ENCODE measurements at regions not wholly inside any gene's neighbourhood (a gene's known extent, or its start where the extent isn't known, plus 50 kb on each side); places are given as distances from the start of the nearest gene placed in this dataset.

DNA sequence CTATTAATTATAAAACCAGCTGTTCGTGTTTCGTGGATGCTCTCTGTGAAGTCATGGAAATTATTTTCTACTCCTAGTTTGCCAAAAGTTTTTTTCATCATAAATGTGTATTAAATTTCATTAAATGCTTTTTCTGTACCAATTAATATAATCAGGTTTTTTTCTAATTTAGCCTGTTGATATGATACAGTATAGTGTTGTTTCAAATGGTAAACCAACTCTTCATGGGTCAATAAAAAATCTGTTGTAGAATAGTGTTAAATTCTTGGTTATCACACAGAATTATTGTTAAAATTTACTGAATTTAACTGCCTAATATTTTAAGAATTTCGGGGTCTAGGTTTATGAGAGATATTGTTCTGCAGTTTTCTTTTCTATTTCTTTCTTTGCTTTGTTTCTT, 505.9 kb upstream of the MANEA start:
- Histone ChIP-seq H3K36me3 (no peaks in the 10 kb centered on the region), H3K27ac (no peak overlapping the region)
- no peak for TF ChIP-seq Cebpa-rat (IDR thresholded peaks at IDR 0.05)

DNA sequence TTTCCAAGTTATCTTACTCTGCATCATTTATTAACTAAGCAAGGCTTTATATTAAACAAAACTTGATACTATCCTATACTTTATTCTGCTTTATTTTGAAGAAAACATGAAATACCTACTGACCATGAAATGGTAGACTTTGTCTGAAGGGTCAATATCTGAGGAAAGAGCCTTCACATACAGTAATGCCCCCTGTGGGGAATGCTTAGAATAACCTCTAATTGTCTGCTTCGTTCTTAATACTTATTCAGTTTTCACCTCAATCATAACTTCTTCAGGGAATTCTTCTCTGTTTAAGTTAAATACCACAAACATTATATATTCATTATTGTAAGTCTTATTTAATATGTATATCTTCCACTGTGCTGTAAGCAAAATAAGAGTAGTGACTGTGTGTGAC, 498.9 kb upstream of the MANEA start:
- Histone ChIP-seq H3K4me3 (no peak overlapping the region), H3K9ac (no peak overlapping the region), H4K20me1 (no peaks in the 10 kb centered on the region), H3K36me3 (no peaks in the 10 kb centered on the region), H3K27ac (no peak overlapping the region), H3K4me1 (no peaks in the 10 kb centered on the region), H3K9me3 (no peaks in the 10 kb centered on the region), H3K27me3 (no peaks in the 10 kb centered on the region), H3K4me2 (no peak overlapping the region)
- no peak for TF ChIP-seq Cebpa-rat (IDR thresholded peaks at IDR 0.05)

More for the DNA sequence above, 505.9 kb upstream of the MANEA start:
- H4K20me1 ChIP-seq, result no peaks in the 10 kb centered on the region
- no peak overlapping the region for H3K4me3 ChIP-seq
- H3K4me1 ChIP-seq, result no peaks in the 10 kb centered on the region
- H3K9ac ChIP-seq, result no peak overlapping the region
- no peak overlapping the region for H3K4me2 ChIP-seq
- no peaks in the 10 kb centered on the region for H3K9me3 ChIP-seq
- no peaks in the 10 kb centered on the region for H3K27me3 ChIP-seq

DNA sequence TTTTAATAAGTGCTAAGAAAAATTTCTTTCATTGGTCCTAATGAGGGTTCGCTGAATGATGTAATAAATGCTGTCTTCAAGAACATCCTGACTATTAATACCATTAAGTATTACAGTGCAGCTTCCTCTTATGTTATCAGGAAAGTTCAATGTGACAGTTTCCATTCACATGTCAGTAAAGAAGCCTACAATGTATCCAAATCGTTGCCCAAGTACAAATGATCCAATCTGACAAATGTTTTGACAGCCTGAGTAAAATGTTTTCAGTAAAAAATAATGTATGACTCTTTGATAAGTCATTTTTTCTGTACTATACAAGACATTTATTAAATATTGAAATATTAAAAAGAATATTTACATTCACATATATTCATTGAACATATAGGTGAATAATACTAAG, 496.1 kb upstream of the MANEA start:
- Histone ChIP-seq H3K36me3 (no peaks in the 10 kb centered on the region), H3K27me3 (no peaks in the 10 kb centered on the region), H3K4me2 (no peak overlapping the region), H3K9me3 (0 out of 2 replicates have a peak, but pooled peaks cover 6% of the 10 kb centered on the region), H3K4me1 (no peaks in the 10 kb centered on the region), H4K20me1 (no peaks in the 10 kb centered on the region), H3K9ac (no peak overlapping the region), H3K4me3 (no peak overlapping the region), H3K27ac (no peak overlapping the region)
- no peak for TF ChIP-seq Cebpa-rat (IDR thresholded peaks at IDR 0.05)

DNA sequence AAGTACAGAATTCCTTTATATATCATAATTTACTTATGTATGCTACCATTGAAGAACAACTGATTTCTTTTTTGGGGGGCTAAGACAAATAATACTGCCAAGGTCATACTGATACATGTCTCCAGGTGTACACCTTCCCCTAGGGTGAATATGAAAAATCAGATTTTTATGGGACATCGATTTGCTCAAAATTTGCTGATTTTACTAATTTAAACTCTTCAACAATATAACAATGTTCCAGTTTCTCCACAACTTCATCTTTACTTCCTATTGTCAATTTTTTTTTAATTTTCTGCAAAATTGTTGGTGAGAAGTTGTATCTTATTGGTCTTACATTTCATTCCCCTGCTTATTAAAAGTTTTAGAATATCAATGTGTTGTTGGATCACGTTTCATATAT, 495.4 kb upstream of the MANEA start:
- Histone ChIP-seq H3K9ac (no peak overlapping the region), H3K9me3 (0 out of 2 replicates have a peak, but pooled peaks cover 6% of the 10 kb centered on the region), H3K4me3 (no peak overlapping the region), H4K20me1 (no peaks in the 10 kb centered on the region), H3K4me1 (no peaks in the 10 kb centered on the region), H3K36me3 (no peaks in the 10 kb centered on the region), H3K27ac (no peak overlapping the region), H3K27me3 (no peaks in the 10 kb centered on the region), H3K4me2 (no peak overlapping the region)
- TF ChIP-seq Cebpa-rat (IDR thresholded peaks at IDR 0.05), result no peak

DNA sequence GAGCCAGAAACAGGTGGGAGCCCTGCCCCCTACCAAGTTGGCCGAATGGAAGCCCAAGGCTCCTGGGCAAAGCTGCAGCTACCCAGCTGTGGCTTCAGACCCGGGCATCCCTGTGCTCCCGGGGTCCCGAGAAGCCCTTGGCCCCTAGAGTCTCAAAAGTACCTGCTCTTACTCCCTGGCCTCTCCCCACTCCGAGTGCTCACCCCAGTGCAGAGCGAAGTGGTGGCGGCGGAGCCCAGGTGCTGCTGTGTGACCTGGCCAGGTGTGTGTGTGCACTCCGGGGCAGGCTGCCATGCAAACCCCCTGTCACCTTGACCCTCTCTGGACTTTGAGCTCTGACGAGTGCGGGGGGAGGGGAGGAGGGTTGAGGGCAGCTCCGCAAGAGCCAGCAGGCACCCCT, 493.8 kb upstream of the MANEA start:
- Histone ChIP-seq H3K27ac (no peak overlapping the region), H3K4me2 (no peak overlapping the region), H3K4me3 (no peak overlapping the region), H3K9ac (no peak overlapping the region), H3K9me3 (0 out of 2 replicates have a peak, but pooled peaks cover 6% of the 10 kb centered on the region), H4K20me1 (no peaks in the 10 kb centered on the region), H3K27me3 (no peaks in the 10 kb centered on the region), H3K36me3 (no peaks in the 10 kb centered on the region), H3K4me1 (no peaks in the 10 kb centered on the region)
- no peak for TF ChIP-seq Cebpa-rat (IDR thresholded peaks at IDR 0.05)

DNA sequence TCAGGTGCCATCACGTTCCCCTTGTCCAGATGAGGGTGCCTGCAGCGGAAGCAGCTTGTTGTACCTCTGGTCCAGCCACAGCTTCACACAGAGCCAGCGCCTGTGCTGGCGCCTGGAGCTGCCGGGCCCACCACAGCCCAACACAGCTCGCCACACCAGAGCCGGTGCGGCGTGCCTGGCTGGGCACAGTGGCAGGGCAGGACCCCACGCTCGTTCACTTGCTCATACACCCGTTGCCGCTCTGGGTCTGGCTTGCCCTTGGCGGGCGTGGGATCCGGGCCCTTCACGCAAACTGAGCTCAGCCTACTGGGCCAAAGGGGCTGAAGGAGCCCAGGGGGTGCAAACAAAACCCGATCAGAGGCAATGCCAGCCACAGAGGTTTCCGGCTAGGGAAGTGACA, 492.5 kb upstream of the MANEA start:
- no peak overlapping the region for H3K27ac ChIP-seq
- no peaks in the 10 kb centered on the region for H4K20me1 ChIP-seq
- no peak overlapping the region for H3K4me2 ChIP-seq
- H3K9ac ChIP-seq, result no peak overlapping the region
- TF ChIP-seq Cebpa-rat (IDR thresholded peaks at IDR 0.05), result no peak
- H3K36me3 ChIP-seq, result no peaks in the 10 kb centered on the region
- no peak overlapping the region for H3K4me3 ChIP-seq
- no peaks in the 10 kb centered on the region for H3K27me3 ChIP-seq
- H3K4me1 ChIP-seq, result no peaks in the 10 kb centered on the region
- H3K9me3 ChIP-seq, result 0 out of 2 replicates have a peak, but pooled peaks cover 6% of the 10 kb centered on the region

DNA sequence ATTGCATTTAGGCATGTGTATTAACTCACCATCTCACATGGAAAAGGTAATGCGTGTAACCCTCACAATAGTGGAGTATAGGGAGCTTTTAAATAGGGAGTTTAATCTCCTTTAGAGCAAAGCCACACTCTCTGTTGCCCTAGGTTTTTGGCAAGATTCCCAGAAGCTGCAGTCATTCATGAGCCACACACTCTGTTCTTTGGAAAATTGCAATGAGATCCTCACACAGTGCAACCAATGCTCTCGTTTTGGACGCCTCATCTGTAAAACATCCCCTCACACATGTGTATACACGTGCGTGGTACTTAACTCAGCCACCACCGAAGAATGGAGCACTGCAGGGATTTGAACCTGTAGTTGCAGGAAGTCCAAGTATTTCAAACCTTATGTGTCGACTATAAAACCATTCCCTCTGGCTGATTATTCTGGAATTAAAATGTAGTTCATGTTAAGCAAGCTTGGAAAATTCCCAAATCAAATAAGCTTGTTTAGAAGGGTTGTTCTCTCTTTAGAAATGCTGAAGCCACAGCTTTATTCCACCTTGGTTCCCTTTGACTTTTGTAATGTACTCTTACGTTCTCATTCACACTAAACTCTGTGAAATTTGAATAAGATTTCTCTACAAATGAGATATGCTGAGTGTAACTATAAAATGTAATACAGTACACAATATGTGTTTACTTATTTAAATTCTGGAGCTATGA, 489.8 kb upstream of the MANEA start:
- Histone ChIP-seq H3K27ac (no peak overlapping the region), H3K9ac (no peak overlapping the region), H4K20me1 (no peaks in the 10 kb centered on the region), H3K27me3 (no peaks in the 10 kb centered on the region), H3K4me1 (no peaks in the 10 kb centered on the region), H3K9me3 (0 out of 2 replicates have a peak, but pooled peaks cover 6% of the 10 kb centered on the region), H3K36me3 (no peaks in the 10 kb centered on the region), H3K4me2 (no peak overlapping the region), H3K4me3 (no peak overlapping the region)
- no peak for TF ChIP-seq Cebpa-rat (IDR thresholded peaks at IDR 0.05)

DNA sequence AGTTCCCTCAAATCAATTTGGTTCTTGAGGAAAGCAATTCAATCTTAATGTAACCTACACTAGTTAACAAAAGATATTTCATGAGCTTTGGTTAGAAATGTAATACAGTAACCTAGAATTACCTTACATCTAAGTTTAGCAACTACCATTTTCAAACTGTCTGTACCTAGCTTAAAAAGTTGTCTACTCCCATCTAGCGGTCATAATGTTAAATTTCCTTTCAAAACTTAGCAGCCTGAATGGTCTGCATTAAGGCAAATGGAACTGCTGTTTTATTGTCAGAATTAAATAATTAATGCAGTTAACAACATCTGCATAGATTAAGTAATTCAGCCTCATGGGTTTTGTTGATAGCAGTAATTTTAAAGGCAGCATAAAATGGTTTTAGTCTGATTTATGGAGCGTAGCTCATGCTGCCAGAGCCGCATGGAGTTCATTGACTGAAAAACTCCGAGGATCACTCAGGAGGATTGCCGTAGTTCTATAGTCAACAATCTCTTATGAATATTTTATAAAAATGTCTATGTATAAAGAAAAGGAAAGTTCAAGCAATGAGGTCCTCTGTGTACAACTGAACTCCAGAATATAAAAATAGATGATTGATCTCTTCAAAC, 485.4 kb upstream of the MANEA start:
- Histone ChIP-seq H3K4me1 (no peaks in the 10 kb centered on the region), H3K27me3 (no peaks in the 10 kb centered on the region), H3K4me3 (no peak overlapping the region), H4K20me1 (no peaks in the 10 kb centered on the region), H3K36me3 (no peaks in the 10 kb centered on the region), H3K4me2 (no peak overlapping the region), H3K9ac (no peak overlapping the region), H3K9me3 (no peaks in the 10 kb centered on the region), H3K27ac (no peak overlapping the region)
- TF ChIP-seq Cebpa-rat (IDR thresholded peaks at IDR 0.05), result no peak

DNA sequence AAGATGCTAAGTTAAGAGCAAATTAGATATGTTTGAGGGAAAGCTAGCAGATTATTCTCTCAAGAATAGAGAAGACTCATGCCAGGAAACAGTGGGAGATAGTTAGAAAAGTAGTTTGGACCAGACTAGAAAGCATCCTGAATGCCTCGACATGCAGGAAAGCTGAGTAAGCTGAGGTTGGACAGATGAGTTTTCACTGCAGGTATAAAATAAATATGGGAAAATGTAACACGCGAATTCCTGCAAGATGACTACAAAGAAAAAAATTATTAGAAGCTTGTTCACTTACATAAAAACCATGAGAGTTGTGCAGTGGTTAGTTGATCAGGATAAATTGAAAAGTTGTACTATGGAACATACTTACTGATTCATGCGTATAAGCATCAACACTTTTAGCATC, 484.2 kb upstream of the MANEA start:
- H3K36me3 ChIP-seq, result no peaks in the 10 kb centered on the region
- no peak overlapping the region for H3K9ac ChIP-seq
- H3K4me2 ChIP-seq, result no peak overlapping the region
- H3K4me1 ChIP-seq, result no peaks in the 10 kb centered on the region
- no peak for TF ChIP-seq Cebpa-rat (IDR thresholded peaks at IDR 0.05)
- no peak overlapping the region for H3K27ac ChIP-seq
- H3K27me3 ChIP-seq, result no peaks in the 10 kb centered on the region
- H3K4me3 ChIP-seq, result no peak overlapping the region
- no peaks in the 10 kb centered on the region for H4K20me1 ChIP-seq
- H3K9me3 ChIP-seq, result no peaks in the 10 kb centered on the region

DNA sequence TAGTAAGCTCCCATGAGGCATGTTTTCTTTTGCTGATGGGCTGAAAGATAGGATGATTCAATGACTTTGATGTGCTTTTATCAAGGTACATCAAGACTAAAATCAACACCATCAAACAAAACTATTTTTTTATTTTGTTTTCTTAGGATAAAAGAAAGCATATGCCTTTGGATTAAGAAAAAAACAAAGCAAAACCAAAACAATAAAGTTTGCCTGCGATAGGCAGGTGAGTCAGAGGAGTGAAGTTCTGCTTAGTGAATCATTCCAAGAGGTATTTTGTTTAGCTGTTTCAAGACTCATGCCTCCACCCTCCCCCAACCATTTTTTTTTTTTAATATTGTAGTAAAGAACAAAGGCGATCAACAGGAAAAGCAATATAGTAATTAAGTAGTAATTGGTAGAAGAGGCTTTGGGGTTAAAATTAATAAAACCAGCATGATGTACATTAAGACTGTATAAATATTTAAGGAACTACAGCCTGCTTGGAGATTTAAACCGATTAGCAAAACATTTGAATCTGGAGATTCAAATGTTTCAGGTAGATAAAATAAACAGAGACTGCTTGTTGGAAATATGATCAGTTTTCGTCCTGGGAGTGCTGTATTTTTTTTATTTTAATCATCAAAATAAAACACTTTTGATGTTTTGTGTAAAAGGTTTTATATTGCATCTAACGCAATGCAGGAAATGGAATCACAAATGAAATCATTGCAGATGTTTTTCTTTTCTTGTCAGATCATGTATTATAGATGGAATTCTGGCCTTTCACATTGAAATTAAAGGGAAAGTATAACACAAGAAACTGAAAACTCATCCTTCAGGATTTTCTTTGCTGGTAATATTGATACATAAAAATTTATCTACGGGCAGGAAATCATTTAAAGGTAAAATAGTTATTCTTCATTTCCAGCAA, 482.3 kb upstream of the MANEA start:
- Histone ChIP-seq H3K9ac (no peak overlapping the region), H3K27ac (no peak overlapping the region), H3K4me3 (no peak overlapping the region), H3K4me1 (no peaks in the 10 kb centered on the region), H4K20me1 (no peaks in the 10 kb centered on the region), H3K36me3 (no peaks in the 10 kb centered on the region), H3K9me3 (no peaks in the 10 kb centered on the region), H3K27me3 (no peaks in the 10 kb centered on the region), H3K4me2 (no peak overlapping the region)
- TF ChIP-seq Cebpa-rat (IDR thresholded peaks at IDR 0.05), result no peak
